NCI-H2029 treated with DMSO at 0.1 percent for 48 hours (cell line): ENCODE measurements at regions not wholly inside any gene's neighbourhood (a gene's known extent, or its start where the extent isn't known, plus 50 kb on each side); places are given as distances from the start of the nearest gene placed in this dataset.
"Not testable (repeated sequence)": the region's sequence is repeated elsewhere in the genome, so short reads cannot be mapped to it uniquely, and the experiment has no call there.

Experiments used
- DNase-seq: peaks from one replicate; lab custom pipeline; 2025; lab: John Stamatoyannopoulos, UW

GRCh38 chr11:79668575-79668974, 227.7 kb upstream of the TENM4 start:
- DNase-seq, result no peak

DNA sequence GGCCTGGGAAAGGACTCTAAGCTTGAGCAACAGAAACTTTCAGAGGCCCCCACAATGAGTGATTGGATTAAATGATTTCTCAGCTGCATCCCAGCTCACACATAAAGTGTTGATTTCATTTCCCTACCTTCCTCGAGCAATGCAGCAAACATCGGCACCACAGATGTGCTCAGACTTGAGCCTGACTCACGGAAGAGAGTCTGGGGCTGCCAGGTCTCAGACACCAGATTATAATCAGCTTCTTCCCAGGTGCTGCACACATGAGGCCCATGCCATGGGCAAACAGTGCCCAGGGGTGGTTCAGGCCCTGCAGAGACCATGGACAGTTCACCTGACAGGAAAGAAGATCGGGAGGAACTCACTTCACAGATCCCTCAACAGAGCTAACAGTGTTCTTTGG, 226.6 kb upstream of the TENM4 start:
- no peak for DNase-seq

DNA sequence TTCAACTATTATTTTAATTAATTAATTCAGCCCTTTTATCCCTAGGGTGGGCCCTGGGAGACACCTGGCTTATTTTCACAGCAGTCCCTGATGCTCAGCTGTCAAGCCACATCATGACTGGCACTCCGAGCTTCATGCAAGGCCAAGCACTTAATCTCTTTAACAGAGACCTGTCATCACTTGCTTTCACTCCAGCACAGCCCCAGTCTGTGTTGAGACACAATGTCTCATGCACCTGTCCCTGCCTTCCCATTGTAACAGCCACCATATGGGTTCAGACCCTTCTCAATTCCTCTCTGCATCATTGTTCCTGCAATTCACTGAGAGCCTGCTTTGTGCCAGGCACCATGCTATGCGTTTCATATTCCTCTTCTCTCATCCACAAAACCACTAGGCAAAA, 222.2 kb upstream of the TENM4 start:
- no peak for DNase-seq

DNA sequence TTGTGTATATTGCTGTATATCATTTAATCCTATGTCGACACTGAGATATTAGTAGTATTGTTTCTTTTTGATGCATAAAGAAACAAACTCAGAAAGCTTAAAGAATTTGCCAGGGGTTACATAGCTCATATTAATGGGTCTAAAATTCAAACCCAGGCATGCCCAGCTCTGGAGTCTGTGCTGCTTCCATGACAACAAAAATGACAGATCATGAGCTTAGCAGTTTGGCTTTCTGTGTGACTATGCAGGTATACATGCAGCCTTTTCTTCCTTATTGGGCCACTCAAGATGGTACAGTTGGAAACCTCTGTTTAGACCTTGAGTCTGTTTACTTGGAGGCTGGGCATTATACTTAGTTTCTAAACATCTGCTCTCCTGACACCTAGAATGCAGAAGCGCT, 220.5 kb upstream of the TENM4 start:
- no peak for DNase-seq

- DNase-seq, result no peak
Measured at GRCh38 chr11:79648766-79649520, 208.1 kb upstream of the TENM4 start.

DNA sequence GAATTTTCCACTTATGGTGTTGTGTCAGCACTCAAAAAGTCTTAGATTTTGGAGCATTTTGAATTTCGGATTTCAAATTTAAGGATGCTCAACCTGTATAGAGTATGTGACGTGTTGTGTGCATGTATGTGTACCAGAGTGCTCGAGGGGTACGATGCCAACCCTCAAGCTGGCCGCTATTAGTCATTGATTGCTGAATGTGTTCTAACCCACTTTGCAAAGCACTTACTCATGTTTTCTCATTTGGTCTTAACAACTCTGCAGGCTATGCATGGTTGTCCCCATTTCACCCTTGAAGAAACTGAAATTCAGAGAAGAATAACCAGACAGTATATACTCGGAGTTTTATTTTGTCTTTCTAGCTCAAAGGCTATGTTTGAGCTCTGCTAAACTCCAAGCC, 196.4 kb upstream of the TENM4 start:
- DNase-seq, result no peak

- no peak for DNase-seq
Measured at GRCh38 chr11:79634905-79635304, 194.1 kb upstream of the TENM4 start.

- DNase-seq, result no peak
Measured at GRCh38 chr11:79627281-79627680, 186.5 kb upstream of the TENM4 start.

DNA sequence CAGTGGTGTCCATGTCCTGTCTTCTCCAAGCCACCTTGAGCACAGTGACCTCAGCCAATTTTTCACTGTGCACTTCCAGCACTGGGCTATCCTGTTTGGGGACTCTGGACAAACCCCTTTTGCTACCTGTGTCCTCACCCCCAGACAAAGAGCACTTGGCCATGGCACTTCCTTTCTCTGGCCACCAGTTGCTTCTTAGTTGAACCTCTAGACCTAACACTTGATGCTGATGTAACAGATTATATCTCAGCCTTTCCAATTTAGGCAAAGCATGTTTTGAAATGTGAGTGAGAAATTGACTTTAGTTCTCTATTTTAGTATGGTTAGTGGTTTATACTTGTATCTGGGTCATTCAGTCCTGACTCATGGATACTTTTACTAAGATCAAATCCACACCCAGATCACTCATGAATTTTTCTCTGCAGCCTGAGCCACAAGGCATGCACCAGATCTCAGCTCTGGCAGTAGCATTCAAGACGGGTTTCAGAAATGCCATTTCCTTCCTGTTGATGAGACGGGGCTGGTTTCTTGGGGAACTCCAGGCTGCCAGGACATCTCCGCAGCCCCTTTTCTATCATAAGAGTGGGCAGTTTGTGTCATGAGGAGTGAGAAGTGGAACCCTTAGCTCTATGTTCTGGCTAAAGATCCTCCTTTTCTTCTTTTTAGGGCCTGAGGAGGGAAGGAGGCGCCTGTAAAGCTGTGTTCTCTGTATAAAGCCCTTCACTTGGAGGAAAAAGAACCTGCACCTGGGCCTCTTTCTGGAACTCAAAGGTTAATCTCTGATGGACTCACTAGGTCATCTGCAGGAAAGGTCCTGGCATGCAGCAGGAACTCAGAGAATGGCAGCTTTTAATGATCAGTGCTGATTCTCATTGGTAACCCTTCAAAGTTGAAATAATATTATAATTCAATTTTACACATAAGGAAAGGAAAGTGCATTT, 185.6 kb upstream of the TENM4 start:
- DNase-seq, result no peak

- DNase-seq, result no peak
Measured at GRCh38 chr11:79623375-79623774, 182.5 kb upstream of the TENM4 start.

DNA sequence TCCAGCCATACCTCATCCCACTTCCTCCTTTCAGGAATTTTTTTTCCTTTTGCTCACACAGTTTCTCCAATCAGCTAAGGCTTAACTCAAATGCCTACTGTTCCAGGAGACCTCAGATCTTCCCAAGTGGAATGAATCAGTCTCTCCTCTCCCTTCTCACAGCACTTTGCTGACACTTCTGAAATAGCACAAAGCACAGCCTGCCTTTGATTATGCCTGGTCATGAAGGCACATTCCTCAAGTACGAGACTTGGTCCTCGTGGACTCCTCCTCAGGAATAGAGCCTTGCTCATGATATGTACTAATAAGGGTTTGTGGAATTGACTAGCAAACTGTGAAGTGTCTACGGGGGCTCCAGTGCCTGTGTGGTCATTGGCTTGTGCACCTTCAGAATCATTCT, 176.7 kb upstream of the TENM4 start:
- no peak for DNase-seq

DNA sequence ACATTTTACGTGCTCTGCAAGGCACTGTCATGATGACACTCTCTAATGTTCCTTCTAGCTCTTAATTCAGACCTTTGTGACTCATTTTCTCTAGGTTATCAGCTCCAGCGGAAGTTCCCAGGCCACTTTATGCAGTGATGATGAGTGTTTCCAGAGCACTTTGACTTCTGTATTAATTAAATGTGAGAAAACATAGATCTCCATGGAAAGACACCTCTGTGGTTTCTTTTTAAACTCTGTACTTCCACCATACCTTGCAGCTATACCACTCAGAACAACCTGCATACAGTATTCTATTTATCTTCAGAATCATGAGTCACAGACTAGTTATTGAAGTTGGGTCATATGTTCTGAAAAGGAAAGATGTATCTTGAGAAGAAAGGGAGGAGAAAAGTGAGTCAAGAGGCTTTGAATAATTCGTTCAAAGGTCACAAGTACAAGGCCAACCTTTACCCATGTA, 175.6 kb upstream of the TENM4 start:
- no peak for DNase-seq

DNA sequence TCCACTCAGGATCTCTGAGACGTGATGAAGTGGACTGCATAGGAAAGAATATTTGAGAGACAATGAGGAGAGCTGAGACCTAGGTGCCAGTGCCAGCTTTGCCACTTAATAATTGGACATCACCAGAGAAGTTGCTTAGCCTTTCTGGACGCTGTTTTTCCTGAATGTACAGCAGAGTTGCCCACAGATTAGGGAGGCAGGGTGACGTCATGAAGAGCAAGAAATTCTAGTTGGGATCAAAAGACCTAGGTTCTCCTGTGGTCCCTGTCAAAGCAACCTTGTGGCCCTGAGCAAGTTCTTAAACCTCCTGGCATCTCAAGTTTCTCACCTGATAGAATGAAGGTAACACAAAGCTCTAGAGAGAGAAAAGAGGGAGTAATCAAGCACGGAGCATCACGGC, 174.6 kb upstream of the TENM4 start:
- no peak for DNase-seq

DNA sequence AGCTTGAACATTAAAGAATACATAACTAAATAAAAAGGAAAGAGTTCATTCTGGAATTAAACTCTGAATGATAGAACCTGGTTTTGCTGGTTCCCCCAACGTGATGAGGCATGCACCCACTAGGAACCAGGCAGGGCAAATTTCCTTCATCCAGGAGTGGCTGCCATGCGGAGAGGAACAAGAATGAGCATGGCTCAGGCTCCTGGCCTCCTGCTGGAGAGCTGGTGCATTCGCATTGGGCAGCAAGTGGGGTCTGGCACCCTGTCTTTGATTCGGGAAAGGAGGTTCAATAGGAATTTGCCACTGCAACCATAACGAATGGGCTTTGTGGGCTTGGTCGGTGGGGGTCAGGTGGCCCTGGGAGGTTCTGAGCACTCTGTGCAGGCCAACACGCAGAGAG, 169.8 kb upstream of the TENM4 start:
- DNase-seq, result no peak

DNA sequence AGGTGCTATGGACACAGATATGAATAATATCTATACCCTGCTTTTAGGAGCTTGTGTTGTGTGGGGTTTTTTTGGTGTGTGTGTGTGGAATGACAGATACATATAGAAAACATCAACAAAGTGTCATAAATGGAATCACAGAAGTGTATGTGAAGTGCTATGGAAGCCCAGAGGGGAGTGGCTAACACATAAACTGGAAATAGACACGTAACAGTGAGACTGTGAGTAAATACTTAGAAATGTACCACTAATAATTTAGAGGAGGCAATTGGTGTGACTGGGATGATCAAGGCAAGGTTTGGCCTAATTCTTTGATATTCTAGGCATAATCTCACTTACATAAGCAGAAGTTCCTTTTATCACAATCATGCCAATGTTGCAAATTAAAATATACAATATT, 169.3 kb upstream of the TENM4 start:
- DNase-seq, result no peak

- DNase-seq, result no peak
Measured at GRCh38 chr11:79609511-79609910, 168.7 kb upstream of the TENM4 start.

GRCh38 chr11:79606461-79606860, 165.6 kb upstream of the TENM4 start:
- DNase-seq, result not testable (repeated sequence)

DNA sequence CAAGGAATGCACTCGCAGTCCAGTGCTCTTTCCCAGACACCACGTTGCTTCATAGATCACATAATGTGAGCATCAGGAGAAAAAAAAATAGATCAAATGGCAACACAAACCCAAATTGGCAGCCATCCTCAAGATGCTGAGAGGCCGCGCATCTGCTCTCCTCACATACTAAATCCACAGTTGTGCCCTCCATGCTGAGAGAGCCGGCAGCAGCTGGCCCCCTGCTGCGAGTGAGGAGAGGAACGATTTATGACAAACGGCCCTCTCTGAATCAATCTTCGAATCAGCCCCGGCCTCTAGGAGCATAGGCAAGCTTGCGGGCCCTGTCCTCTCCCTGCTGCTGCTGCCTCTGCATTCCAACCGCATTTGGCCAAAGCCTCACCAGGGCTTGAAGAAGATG, 159.9 kb upstream of the TENM4 start:
- no peak for DNase-seq

- DNase-seq, result no peak
Measured at GRCh38 chr11:79594834-79595233, 154.0 kb upstream of the TENM4 start.

- DNase-seq, result no peak
Measured at GRCh38 chr11:79592824-79593223, 152.0 kb upstream of the TENM4 start.

GRCh38 chr11:79592406-79592805, 151.6 kb upstream of the TENM4 start:
- DNase-seq, result no peak

- DNase-seq, result no peak
Measured at GRCh38 chr11:79582434-79582833, 141.6 kb upstream of the TENM4 start.

DNA sequence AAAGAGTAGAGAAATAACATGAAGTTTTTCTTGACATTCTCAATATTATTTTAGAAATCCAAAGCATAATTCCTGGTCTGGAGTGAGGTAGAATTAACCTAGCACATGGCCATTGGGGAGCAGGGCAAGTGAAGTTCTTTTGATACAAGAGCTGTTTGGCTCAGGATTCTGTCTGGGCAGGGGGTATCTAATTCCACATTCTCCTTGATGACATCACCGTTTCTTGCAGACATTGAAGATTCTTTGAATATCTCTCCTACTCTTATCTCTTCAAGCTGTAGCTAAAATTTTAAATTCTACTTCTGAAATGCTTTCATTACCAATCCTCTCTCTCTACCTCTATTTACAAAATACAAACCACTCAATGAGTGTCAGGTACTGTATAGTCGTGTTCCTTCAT, 138.2 kb upstream of the TENM4 start:
- DNase-seq, result no peak
